Panc1 (cell line): ENCODE measurements at regions not wholly inside any gene's neighbourhood (a gene's known extent, or its start where the extent isn't known, plus 50 kb on each side); places are given as distances from the start of the nearest gene placed in this dataset.

ENCODE experiments used
- ATAC-seq: fragments of 200-7000 bp; cut with Tn5 transposase; 2 replicates; pipeline ENCODE4 v1.9.1; 2020; ENCODE audit warnings: mild to moderate bottlenecking, moderate library complexity
- BruUV-seq: library from RNA; stranded (reverse); fragments of 400-500 nt; replicated peaks from 2 replicates; lab custom pipeline; 2021; lab: Mats Ljungman, UMichigan
- CTCF ChIA-PET: fragments of 300-600 bp; sonication (Branson Sonifier 250); formaldehyde crosslinking; loops from one replicate; lab custom pipeline; 2022; ENCODE audit warnings: antibody characterized with exemption; lab: Charles Lee
- POLR2A ChIA-PET: fragments of 300-600 bp; sonication (Branson Sonifier 250); formaldehyde crosslinking; loops from one replicate; lab custom pipeline; 2022; ENCODE audit warnings: antibody characterized with exemption; lab: Charles Lee
- DNase-seq: peaks from one replicate; pipeline ENCODE4 v3.0.0-alpha.2; 2010; ENCODE audit warnings: low read depth, low spot score
- H3K27ac ChIP-seq: 2 replicates; pipeline ENCODE4 v1.5.1; 2011; ENCODE audit warnings: mild to moderate bottlenecking, low read length, inconsistent platforms
- H3K27me3 ChIP-seq: fragments of 200-500 bp; sonication (Bioruptor generic); 2 replicates; pipeline ENCODE4 v1.6.0; 2014; ENCODE audit warnings: low read length, inconsistent platforms; ENCODE audit not compliant: control insufficient read depth, insufficient read depth
- H3K36me3 ChIP-seq: fragments of 200-500 bp; sonication (Bioruptor generic); 2 replicates; pipeline ENCODE4 v1.5.1; 2014; ENCODE audit warnings: inconsistent platforms, mild to moderate bottlenecking, low read length, moderate library complexity; ENCODE audit not compliant: control insufficient read depth, insufficient read depth
- H3K4me1 ChIP-seq: 2 replicates; pipeline ENCODE4 v1.5.1; 2011; ENCODE audit warnings: inconsistent platforms, mild to moderate bottlenecking, low read length, moderate library complexity; ENCODE audit not compliant: control insufficient read depth, insufficient read depth
- H3K4me3 ChIP-seq, 2 experiments: 2 replicates each; pipeline ENCODE4 v1.5.1; 2011 to 2012; ENCODE audit warnings: low read depth in 2 of 2, low read length in 2 of 2, mild to moderate bottlenecking in 2 of 2, inconsistent platforms in 1 of 2, moderate library complexity in 1 of 2
- H3K9me3 ChIP-seq: fragments of 200-500 bp; sonication (Bioruptor generic); 2 replicates; pipeline ENCODE4 v1.5.1; 2014; ENCODE audit warnings: low read depth, mild to moderate bottlenecking, inconsistent platforms, low read length, moderate library complexity; ENCODE audit not compliant: control insufficient read depth, insufficient read depth
- POLR2AphosphoS5 ChIP-seq: IDR thresholded peaks from 2 replicates; pipeline ENCODE4 v1.6.1; 2012; ENCODE audit warnings: mild to moderate bottlenecking, low read depth, low read length, moderate library complexity
- REST ChIP-seq, 2 experiments: IDR thresholded peaks; 2 replicates each; pipeline ENCODE4 v1.6.1; 2011 to 2012; ENCODE audit warnings: low read depth in 2 of 2, control low read depth in 1 of 2, low read length in 1 of 2, mild to moderate bottlenecking in 1 of 2, moderate library complexity in 1 of 2; ENCODE audit not compliant: insufficient read depth in 1 of 2
- SIN3A ChIP-seq: IDR thresholded peaks from 2 replicates; pipeline ENCODE4 v1.6.1; 2012; ENCODE audit warnings: low read depth, mild to moderate bottlenecking, low read length, moderate library complexity, borderline replicate concordance; ENCODE audit not compliant: insufficient read depth
- TCF7L2 ChIP-seq: IDR thresholded peaks from 2 replicates; pipeline ENCODE4 v1.6.1; 2011; ENCODE audit warnings: mild to moderate bottlenecking, low read depth, low read length, inconsistent platforms
- in situ Hi-C: cut with HindIII; loops from 2 replicates; pipeline ENCODE4 v1.10.0; 2016; ENCODE audit warnings: low sequenced_read_pairs, low pct_unique_long_range_greater_than_20kb
- intact Hi-C: fragments of 100-400 bp; cut with micrococcal nuclease; formaldehyde crosslinking; loops from one replicate; pipeline ENCODE4 v1.10.0; 2022; ENCODE audit not compliant: unreplicated experiment
- TF ChIP-seq, protein P1 (sequence below): fragments of 450-650 bp; IDR thresholded peaks from 2 replicates; pipeline ENCODE4 v1.5.1; 2017; ENCODE audit warnings: mild to moderate bottlenecking

DNA sequence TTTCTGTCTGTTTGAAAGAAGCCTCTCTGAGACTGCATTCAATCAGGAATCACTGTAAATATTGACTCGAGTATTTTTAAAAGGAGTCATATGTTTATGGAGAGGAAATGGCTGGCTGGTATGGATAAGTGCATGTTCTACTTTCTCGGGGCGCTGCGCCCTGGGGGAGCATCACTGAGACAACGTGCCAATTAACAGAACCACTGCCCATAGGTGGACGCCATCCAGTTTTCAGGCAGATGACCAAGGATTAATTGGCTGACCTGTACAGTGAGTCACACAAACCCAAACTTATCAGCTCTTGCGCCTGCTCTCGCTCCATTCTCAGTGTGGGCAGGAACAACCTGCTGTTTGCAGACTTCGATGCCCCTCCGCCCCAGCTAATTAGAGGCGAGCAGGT, 571.2 kb downstream of the QKI start:
- POLR2A ChIA-PET: no interaction called here
- H3K27me3 ChIP-seq: no peaks in the 10 kb centered on the region
- H3K4me1 ChIP-seq: no peaks in the 10 kb centered on the region
- H3K4me3 ChIP-seq: no peak overlapping the region
- intact Hi-C loops: no loop called here
- in situ Hi-C loops: no loop called here
- no peaks in the 10 kb centered on the region for H3K9me3 ChIP-seq
- no TSS peak for BruUV-seq
- DNase-seq (peak; percentile 20), ATAC-seq (0 out of 2 replicates have a peak, but pooled peaks have one; percentile 42)
- no peaks in the 10 kb centered on the region for H3K36me3 ChIP-seq
- H3K27ac ChIP-seq: no peak overlapping the region
- TF ChIP-seq TCF7L2: no peak
- TF ChIP-seq SIN3A: no peak
- no peak for TF ChIP-seq POLR2AphosphoS5
- TF ChIP-seq, protein P1, sequence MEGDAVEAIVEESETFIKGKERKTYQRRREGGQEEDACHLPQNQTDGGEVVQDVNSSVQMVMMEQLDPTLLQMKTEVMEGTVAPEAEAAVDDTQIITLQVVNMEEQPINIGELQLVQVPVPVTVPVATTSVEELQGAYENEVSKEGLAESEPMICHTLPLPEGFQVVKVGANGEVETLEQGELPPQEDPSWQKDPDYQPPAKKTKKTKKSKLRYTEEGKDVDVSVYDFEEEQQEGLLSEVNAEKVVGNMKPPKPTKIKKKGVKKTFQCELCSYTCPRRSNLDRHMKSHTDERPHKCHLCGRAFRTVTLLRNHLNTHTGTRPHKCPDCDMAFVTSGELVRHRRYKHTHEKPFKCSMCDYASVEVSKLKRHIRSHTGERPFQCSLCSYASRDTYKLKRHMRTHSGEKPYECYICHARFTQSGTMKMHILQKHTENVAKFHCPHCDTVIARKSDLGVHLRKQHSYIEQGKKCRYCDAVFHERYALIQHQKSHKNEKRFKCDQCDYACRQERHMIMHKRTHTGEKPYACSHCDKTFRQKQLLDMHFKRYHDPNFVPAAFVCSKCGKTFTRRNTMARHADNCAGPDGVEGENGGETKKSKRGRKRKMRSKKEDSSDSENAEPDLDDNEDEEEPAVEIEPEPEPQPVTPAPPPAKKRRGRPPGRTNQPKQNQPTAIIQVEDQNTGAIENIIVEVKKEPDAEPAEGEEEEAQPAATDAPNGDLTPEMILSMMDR: no peak
- no peak for TF ChIP-seq REST (IDR thresholded peaks at IDR 0.05; ENCODE audit: insufficient read depth in 1 of 2, low read depth in 2 of 2, low read length in 1 of 2)
- CTCF ChIA-PET: no interaction called here

GRCh38 chr6:163985040-163985439, 570.5 kb downstream of the QKI start:
- intact Hi-C loops: no loop called here
- Histone ChIP-seq H3K36me3 (no peaks in the 10 kb centered on the region), H3K4me1 (no peaks in the 10 kb centered on the region), H3K9me3 (no peaks in the 10 kb centered on the region), H3K4me3 (no peak overlapping the region), H3K27me3 (no peaks in the 10 kb centered on the region), H3K27ac (no peak overlapping the region)
- TF ChIP-seq, protein P1: no peak
- TF ChIP-seq TCF7L2 (no peak), SIN3A (no peak), POLR2AphosphoS5 (no peak), REST (IDR thresholded peaks at IDR 0.05; ENCODE audit: insufficient read depth in 1 of 2, low read depth in 2 of 2, low read length in 1 of 2) (no peak)
- in situ Hi-C loops: no loop called here
- BruUV-seq: no TSS peak
- ChIA-PET POLR2A (no interaction called here), CTCF (no interaction called here)
- no peak for ATAC-seq
- DNase-seq: no peak
